ENCODE measurements at regions not wholly inside any gene's neighbourhood (a gene's known extent, or its start where the extent isn't known, plus 50 kb on each side); places are given as distances from the start of the nearest gene placed in this dataset.

- Histone ChIP-seq H3K4me3 (ENCODE audit: insufficient read depth, low read depth, low read length) (no peak overlapping the region), H3K36me3 (replicated peaks; ENCODE audit: control insufficient read depth, insufficient read depth, low read length) (no peaks in the 10 kb centered on the region), H3K27me3 (ENCODE audit: control insufficient read depth, insufficient read depth, low read length) (no peaks in the 10 kb centered on the region)
- no peak for DNase-seq
These were observed 371.3 kb downstream of the GPM6A start for GRCh38 chr4:175440786-175441185.

GRCh38 chr4:175441256-175441655 is 370.8 kb downstream of the GPM6A start:
- Histone ChIP-seq H3K4me3 (ENCODE audit: insufficient read depth, low read depth, low read length) (no peak overlapping the region), H3K27me3 (ENCODE audit: control insufficient read depth, insufficient read depth, low read length) (no peaks in the 10 kb centered on the region), H3K36me3 (replicated peaks; ENCODE audit: control insufficient read depth, insufficient read depth, low read length) (no peaks in the 10 kb centered on the region)
- no peak for DNase-seq

DNA sequence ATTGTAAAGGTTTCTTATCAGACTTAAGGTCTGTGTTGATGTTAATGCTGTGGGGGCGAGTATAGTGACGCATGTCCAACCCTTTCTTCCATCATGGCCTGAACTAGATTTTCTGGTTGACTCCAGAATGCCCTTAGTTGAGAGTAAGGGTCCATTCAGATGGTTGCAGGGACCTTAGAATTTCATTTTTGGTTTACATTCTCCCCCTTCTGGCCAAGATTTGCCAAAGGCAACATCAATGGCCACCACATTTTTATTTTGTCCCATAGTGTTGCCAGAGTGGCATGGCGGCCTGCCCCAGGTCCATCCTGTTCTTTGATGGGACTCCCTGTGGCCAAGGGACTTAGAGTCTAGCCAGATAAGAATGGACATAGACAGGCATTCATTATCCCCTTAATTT is 368.5 kb downstream of the GPM6A start:
- H3K4me3 ChIP-seq (ENCODE audit: insufficient read depth, low read depth, low read length) = no peak overlapping the region
- no peak for DNase-seq
- no peaks in the 10 kb centered on the region for H3K27me3 ChIP-seq (ENCODE audit: control insufficient read depth, insufficient read depth, low read length)
- no peaks in the 10 kb centered on the region for H3K36me3 ChIP-seq (replicated peaks; ENCODE audit: control insufficient read depth, insufficient read depth, low read length)

GRCh38 chr4:175444512-175444911 is 367.6 kb downstream of the GPM6A start:
- no peaks in the 10 kb centered on the region for H3K36me3 ChIP-seq (replicated peaks; ENCODE audit: control insufficient read depth, insufficient read depth, low read length)
- no peak for DNase-seq
- no peaks in the 10 kb centered on the region for H3K27me3 ChIP-seq (ENCODE audit: control insufficient read depth, insufficient read depth, low read length)
- no peak overlapping the region for H3K4me3 ChIP-seq (ENCODE audit: insufficient read depth, low read depth, low read length)

GRCh38 chr4:175447016-175447415 is 365.0 kb downstream of the GPM6A start:
- DNase-seq = no peak

GRCh38 chr4:175450446-175450845 is 361.6 kb downstream of the GPM6A start:
- Histone ChIP-seq H3K4me3 (ENCODE audit: insufficient read depth, low read depth, low read length) (no peak overlapping the region), H3K36me3 (replicated peaks; ENCODE audit: control insufficient read depth, insufficient read depth, low read length) (no peaks in the 10 kb centered on the region), H3K27me3 (ENCODE audit: control insufficient read depth, insufficient read depth, low read length) (no peaks in the 10 kb centered on the region)
- no peak for DNase-seq

More at GRCh38 chr4:175447016-175447415, 365.0 kb downstream of the GPM6A start:
- Histone ChIP-seq H3K4me3 (ENCODE audit: insufficient read depth, low read depth, low read length) (no peak overlapping the region), H3K27me3 (ENCODE audit: control insufficient read depth, insufficient read depth, low read length) (no peaks in the 10 kb centered on the region), H3K36me3 (replicated peaks; ENCODE audit: control insufficient read depth, insufficient read depth, low read length) (no peaks in the 10 kb centered on the region)

GRCh38 chr4:175451238-175451965 is 360.7 kb downstream of the GPM6A start:
- H3K36me3 ChIP-seq (replicated peaks; ENCODE audit: control insufficient read depth, insufficient read depth, low read length) = no peaks in the 10 kb centered on the region
- H3K4me3 ChIP-seq (ENCODE audit: insufficient read depth, low read depth, low read length) = no peak overlapping the region
- no peak for DNase-seq
- no peaks in the 10 kb centered on the region for H3K27me3 ChIP-seq (ENCODE audit: control insufficient read depth, insufficient read depth, low read length)

GRCh38 chr4:175453456-175453855 is 358.6 kb downstream of the GPM6A start:
- Histone ChIP-seq H3K4me3 (ENCODE audit: insufficient read depth, low read depth, low read length) (no peak overlapping the region), H3K36me3 (replicated peaks; ENCODE audit: control insufficient read depth, insufficient read depth, low read length) (no peaks in the 10 kb centered on the region), H3K27me3 (ENCODE audit: control insufficient read depth, insufficient read depth, low read length) (no peaks in the 10 kb centered on the region)
- no peak for DNase-seq

DNA sequence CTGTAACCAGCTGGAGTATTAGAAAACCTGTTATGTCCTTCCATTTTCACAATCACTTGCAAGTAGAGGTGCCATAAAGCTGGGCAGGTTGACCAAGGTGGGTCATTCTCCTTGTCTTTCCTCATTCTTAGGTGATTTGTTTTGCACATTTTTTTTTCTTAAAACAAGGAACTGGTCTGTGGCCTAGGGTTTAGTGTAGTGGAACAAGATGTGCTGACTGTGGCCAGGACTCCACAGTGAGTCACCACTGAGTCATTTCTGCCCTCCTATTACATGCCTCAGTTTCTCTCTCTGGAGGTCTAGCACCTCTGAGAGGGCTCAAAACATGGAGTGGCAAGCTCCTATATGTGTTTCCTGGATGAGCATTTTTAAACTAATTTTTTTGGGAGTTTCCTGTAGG is 355.9 kb downstream of the GPM6A start:
- Histone ChIP-seq H3K27me3 (ENCODE audit: control insufficient read depth, insufficient read depth, low read length) (no peaks in the 10 kb centered on the region), H3K36me3 (replicated peaks; ENCODE audit: control insufficient read depth, insufficient read depth, low read length) (no peaks in the 10 kb centered on the region), H3K4me3 (ENCODE audit: insufficient read depth, low read depth, low read length) (no peak overlapping the region)
- no peak for DNase-seq

DNA sequence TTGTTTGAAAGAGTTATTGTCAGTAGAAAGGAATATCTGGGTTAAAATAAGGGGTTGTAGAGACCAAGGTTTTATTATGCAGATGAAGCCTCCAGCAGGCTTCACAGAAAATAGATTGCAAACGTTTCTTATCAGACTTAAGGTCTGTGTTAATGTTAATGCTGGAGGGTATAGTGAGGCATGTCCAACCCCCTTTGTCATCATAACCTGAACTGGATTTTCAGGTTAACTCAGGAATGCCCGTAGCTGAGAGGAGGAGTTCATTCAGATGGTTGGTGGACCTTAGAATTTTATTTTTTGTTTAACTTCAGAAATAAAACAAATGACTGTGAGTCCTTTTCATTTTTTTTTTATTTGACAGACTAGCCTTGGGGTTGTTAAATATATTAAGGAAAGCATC is 354.1 kb downstream of the GPM6A start:
- no peak for DNase-seq
- Histone ChIP-seq H3K4me3 (ENCODE audit: insufficient read depth, low read depth, low read length) (no peak overlapping the region), H3K27me3 (ENCODE audit: control insufficient read depth, insufficient read depth, low read length) (no peaks in the 10 kb centered on the region), H3K36me3 (replicated peaks; ENCODE audit: control insufficient read depth, insufficient read depth, low read length) (no peaks in the 10 kb centered on the region)

DNA sequence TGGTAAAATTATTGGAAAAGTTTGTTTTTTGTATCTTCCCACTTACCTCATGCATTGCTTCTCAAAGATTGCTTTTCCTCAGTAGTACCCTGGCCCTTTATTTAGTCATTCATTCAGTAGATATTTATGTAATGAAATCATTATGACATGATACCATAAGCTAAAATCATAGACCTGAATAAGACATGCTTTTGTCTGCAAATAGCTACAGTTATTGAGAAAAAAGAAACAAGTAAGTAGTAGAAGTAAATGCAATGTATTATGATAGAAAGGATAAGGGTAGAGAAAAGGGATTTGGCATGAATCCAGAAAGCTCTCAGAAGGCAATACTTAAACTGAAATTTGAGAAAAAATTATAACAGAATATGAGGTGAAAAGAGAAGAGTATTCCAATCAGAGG is 352.5 kb downstream of the GPM6A start:
- H3K27me3 ChIP-seq (ENCODE audit: control insufficient read depth, insufficient read depth, low read length) = no peaks in the 10 kb centered on the region
- H3K36me3 ChIP-seq (replicated peaks; ENCODE audit: control insufficient read depth, insufficient read depth, low read length) = no peaks in the 10 kb centered on the region
- H3K4me3 ChIP-seq (ENCODE audit: insufficient read depth, low read depth, low read length) = no peak overlapping the region
- DNase-seq = no peak

- H3K27me3 ChIP-seq (ENCODE audit: control insufficient read depth, insufficient read depth, low read length) = no peaks in the 10 kb centered on the region
- DNase-seq = no peak
- no peak overlapping the region for H3K4me3 ChIP-seq (ENCODE audit: insufficient read depth, low read depth, low read length)
- H3K36me3 ChIP-seq (replicated peaks; ENCODE audit: control insufficient read depth, insufficient read depth, low read length) = no peaks in the 10 kb centered on the region
These were observed 351.6 kb downstream of the GPM6A start for GRCh38 chr4:175460414-175460813.

GRCh38 chr4:175469514-175469913 is 342.6 kb downstream of the GPM6A start:
- DNase-seq = no peak
- Histone ChIP-seq H3K36me3 (replicated peaks; ENCODE audit: control insufficient read depth, insufficient read depth, low read length) (no peaks in the 10 kb centered on the region), H3K27me3 (ENCODE audit: control insufficient read depth, insufficient read depth, low read length) (no peaks in the 10 kb centered on the region), H3K4me3 (ENCODE audit: insufficient read depth, low read depth, low read length) (no peak overlapping the region)

- Histone ChIP-seq H3K27me3 (ENCODE audit: control insufficient read depth, insufficient read depth, low read length) (no peaks in the 10 kb centered on the region), H3K36me3 (replicated peaks; ENCODE audit: control insufficient read depth, insufficient read depth, low read length) (no peaks in the 10 kb centered on the region), H3K4me3 (ENCODE audit: insufficient read depth, low read depth, low read length) (no peak overlapping the region)
- DNase-seq = no peak
These were observed 341.9 kb downstream of the GPM6A start for GRCh38 chr4:175470131-175470530.

DNA sequence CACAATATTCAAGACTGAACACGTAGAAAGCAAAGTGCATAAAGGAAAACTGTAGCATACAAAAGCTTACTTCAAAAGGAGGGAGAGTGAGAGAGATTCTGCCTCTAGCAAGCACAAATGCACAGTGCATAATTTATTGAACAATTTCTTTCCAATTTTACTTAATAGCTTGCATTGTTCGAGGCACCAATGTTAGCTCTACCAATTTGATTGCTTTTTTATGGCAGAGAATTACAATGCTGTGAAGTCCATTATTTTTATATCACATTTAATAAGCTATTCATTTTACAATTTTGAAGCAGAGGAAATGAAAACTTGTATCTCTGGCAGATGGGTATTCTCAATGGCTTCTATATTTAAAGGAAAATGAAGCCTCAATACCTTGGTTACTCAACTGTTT is 331.7 kb downstream of the GPM6A start:
- no peak for DNase-seq
- Histone ChIP-seq H3K36me3 (replicated peaks; ENCODE audit: control insufficient read depth, insufficient read depth, low read length) (no peaks in the 10 kb centered on the region), H3K27me3 (ENCODE audit: control insufficient read depth, insufficient read depth, low read length) (no peaks in the 10 kb centered on the region; the same call in 1 of the 2 replicates), H3K4me3 (ENCODE audit: insufficient read depth, low read depth, low read length) (no peak overlapping the region)
